Stomach (tissue), 4 donors: ENCODE measurements at regions not wholly inside any gene's neighbourhood (a gene's known extent, or its start where the extent isn't known, plus 50 kb on each side); places are given as distances from the start of the nearest gene placed in this dataset.

ENCODE experiments used
- EP300 ChIP-seq: sonication (generic); formaldehyde crosslinking; IDR thresholded peaks from one replicate; pipeline ENCODE4 v1.6.1; 2017; ENCODE audit warnings: antibody characterized with exemption
- POLR2A ChIP-seq, 4 donors: fragments of 450-650 bp; IDR thresholded peaks; one replicate each; pipeline ENCODE4 v1.6.1; 2016; ENCODE audit warnings: antibody characterized with exemption in 4 of 4, control low read depth in 2 of 4, mild to moderate bottlenecking in 1 of 4, moderate library complexity in 1 of 4
- POLR2AphosphoS5 ChIP-seq, 3 donors: sonication (generic); formaldehyde crosslinking; IDR thresholded peaks; one replicate each; pipeline ENCODE4 v1.6.1; 2016; ENCODE audit warnings: antibody characterized with exemption in 3 of 3
- TF ChIP-seq, protein P1 (sequence below), 7 experiments: fragments of 450-650 bp in 4 of 7; fragments of 200-600 bp in 3 of 7; sonication (generic) in 3 of 7; IDR thresholded peaks; one replicate each; pipeline ENCODE4 v1.5.1; 2016 to 2019; ENCODE audit warnings: antibody characterized with exemption in 7 of 7, control low read depth in 2 of 7, mild to moderate bottlenecking in 1 of 7

DNA sequence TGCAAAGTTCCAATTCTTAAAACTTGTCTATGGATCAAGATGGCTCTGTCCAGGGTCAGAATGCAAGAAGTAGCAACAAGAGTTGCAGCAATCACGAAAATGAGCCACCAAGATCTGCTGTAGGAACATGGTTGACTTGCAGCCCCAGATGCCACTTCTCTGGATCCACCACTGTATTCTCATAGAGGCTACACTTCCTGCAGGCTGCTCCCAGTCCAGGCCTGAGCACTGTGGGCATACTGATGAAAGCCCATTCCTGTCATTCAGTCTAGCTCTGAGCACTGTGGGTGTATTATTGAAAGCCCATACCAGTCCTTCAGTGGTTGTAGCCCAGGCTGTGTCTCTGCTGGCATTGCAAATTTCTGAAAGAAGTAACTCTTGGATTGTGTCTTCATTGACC, 213.9 kb upstream of the AGAP1 start:
- TF ChIP-seq EP300 (no peak), POLR2A (IDR thresholded peaks at IDR 0.05) (no peak), POLR2AphosphoS5 (IDR thresholded peaks at IDR 0.05) (no peak)
- TF ChIP-seq, protein P1, sequence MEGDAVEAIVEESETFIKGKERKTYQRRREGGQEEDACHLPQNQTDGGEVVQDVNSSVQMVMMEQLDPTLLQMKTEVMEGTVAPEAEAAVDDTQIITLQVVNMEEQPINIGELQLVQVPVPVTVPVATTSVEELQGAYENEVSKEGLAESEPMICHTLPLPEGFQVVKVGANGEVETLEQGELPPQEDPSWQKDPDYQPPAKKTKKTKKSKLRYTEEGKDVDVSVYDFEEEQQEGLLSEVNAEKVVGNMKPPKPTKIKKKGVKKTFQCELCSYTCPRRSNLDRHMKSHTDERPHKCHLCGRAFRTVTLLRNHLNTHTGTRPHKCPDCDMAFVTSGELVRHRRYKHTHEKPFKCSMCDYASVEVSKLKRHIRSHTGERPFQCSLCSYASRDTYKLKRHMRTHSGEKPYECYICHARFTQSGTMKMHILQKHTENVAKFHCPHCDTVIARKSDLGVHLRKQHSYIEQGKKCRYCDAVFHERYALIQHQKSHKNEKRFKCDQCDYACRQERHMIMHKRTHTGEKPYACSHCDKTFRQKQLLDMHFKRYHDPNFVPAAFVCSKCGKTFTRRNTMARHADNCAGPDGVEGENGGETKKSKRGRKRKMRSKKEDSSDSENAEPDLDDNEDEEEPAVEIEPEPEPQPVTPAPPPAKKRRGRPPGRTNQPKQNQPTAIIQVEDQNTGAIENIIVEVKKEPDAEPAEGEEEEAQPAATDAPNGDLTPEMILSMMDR (IDR thresholded peaks at IDR 0.05), result no peak
